ENCODE measurements at regions not wholly inside any gene's neighbourhood (a gene's known extent, or its start where the extent isn't known, plus 50 kb on each side); places are given as distances from the start of the nearest gene placed in this dataset.

DNA sequence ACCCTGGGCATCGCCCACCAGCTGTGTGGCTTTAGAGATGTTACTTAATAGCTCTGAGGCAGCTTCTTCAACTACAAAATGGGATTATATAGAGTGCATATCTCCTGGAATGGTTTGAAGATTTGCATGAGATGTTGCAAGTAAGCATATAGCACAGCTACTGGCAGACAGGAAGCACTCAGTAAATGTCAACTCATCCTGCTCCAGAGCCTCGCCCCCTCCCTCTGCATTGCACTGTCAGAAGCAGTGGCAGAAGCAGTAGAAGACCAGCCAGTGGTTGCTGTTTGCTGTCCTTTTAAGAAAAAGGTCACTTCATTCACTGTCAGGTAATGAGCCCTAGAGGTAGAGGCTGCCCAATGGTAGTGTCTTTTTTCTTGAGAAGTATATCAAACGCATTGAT is 180.0 kb upstream of the GHITM start:
- H3K27ac ChIP-seq = no peak overlapping the region
- TF ChIP-seq, protein P1, sequence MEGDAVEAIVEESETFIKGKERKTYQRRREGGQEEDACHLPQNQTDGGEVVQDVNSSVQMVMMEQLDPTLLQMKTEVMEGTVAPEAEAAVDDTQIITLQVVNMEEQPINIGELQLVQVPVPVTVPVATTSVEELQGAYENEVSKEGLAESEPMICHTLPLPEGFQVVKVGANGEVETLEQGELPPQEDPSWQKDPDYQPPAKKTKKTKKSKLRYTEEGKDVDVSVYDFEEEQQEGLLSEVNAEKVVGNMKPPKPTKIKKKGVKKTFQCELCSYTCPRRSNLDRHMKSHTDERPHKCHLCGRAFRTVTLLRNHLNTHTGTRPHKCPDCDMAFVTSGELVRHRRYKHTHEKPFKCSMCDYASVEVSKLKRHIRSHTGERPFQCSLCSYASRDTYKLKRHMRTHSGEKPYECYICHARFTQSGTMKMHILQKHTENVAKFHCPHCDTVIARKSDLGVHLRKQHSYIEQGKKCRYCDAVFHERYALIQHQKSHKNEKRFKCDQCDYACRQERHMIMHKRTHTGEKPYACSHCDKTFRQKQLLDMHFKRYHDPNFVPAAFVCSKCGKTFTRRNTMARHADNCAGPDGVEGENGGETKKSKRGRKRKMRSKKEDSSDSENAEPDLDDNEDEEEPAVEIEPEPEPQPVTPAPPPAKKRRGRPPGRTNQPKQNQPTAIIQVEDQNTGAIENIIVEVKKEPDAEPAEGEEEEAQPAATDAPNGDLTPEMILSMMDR (conservative IDR thresholded peaks at IDR 0.05; ENCODE audit: low read depth) = no peak
- CTCF ChIA-PET = interaction anchor here (0.6 kb wide), 1 partner anchor 129 kb away, joined by 5 read pairs; no protein-coding TSS in a partner anchor
- POLR2A ChIA-PET (ENCODE audit: low non-redundant PET) = no interaction called here
- no peak for DNase-seq (ENCODE audit: low spot score)

DNA sequence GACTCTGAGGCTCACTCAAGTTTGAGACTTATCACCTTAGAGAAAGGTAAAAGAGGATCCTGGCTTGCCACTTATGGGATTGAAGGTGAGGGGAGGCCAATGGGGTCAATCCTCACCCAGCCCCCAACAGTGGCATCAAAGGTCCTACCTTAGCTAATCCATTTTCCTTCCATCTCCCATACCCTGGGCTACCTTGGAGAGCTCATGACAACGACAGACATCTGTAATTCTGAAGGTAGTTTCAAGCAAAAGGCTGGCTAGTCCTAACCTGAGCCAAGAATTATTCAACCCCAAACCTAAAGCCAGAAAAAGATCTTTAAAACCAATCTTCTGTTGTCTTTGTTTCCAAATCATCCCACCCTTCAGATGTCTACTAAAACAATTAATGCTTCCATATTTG is 179.2 kb upstream of the GHITM start:
- CTCF ChIA-PET = interaction anchor here (0.6 kb wide), 1 partner anchor 628 kb away, joined by 3 read pairs; no protein-coding TSS in a partner anchor
- DNase-seq (ENCODE audit: low spot score) = no peak
- POLR2A ChIA-PET (ENCODE audit: low non-redundant PET) = no interaction called here
- TF ChIP-seq, protein P1 (conservative IDR thresholded peaks at IDR 0.05; ENCODE audit: low read depth) = no peak
- H3K27ac ChIP-seq = no peak overlapping the region

DNA sequence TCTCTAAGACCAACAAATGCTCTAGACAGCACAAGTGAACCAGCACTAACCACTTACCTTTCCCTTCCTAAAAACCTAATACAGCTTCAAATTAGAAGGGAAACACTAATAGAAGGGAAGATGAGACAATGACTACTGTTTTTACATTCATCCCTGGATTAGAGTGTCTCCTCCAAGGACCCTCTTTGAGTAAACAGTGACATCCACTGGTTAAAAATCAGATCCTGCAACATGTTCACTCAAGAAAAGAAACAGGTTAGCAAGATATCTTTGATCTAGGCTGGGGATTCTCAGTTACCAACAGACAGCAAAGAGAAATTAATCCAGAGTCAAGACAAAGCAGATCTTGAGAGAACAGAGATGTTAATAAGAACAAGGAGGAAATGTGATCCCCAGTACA is 177.7 kb upstream of the GHITM start:
- TF ChIP-seq, protein P1 (conservative IDR thresholded peaks at IDR 0.05; ENCODE audit: low read depth) = no peak
- DNase-seq (ENCODE audit: low spot score) = no peak
- no peak overlapping the region for H3K27ac ChIP-seq
- ChIA-PET POLR2A (ENCODE audit: low non-redundant PET) (no interaction called here), CTCF (interaction anchor here (0.6 kb wide), 1 partner anchor 63 kb away, joined by 3 read pairs; no protein-coding TSS in a partner anchor)

DNA sequence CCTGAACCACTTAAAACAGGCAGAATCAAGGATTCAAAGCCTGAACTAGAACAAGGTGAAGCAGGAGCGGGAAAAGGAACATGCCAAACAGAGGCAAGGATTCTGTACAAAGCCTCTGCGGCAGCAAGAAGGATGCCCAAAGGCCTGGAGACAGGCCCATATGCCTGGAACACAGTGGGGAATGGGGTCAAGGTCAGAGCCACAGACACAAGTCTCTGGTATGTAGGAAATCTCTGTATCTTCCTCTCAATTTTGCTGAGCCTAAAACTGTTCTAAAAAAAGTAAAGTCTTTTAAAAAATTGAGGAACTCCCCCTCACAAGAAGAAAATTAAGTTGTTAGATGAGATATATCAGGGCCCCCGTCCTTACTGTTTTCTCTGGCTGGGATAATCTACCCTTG is 175.9 kb upstream of the GHITM start:
- TF ChIP-seq, protein P1 (conservative IDR thresholded peaks at IDR 0.05; ENCODE audit: low read depth) = no peak
- POLR2A ChIA-PET (ENCODE audit: low non-redundant PET) = no interaction called here
- DNase-seq (ENCODE audit: low spot score) = no peak
- CTCF ChIA-PET = no interaction called here
- H3K27ac ChIP-seq = no peak overlapping the region

DNA sequence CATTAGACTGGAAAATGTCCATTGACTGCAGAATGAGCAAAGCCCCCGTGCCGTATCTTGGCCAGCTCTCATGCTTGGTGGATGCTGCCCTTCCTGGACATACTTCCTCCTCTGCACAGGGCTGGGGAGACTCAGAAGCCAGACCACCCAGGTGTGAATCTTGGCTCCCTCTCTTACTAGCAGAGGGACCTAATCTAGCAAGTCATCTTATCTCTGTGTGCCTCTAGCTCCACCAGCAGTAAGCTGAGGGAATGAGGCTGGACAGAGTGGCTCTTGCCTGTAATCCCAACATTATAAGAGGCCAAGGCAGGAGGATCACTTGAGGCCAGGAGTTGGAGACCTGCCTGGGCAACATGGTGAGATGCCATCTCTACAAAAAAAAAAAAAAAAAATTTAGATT is 173.8 kb upstream of the GHITM start:
- TF ChIP-seq, protein P1 (conservative IDR thresholded peaks at IDR 0.05; ENCODE audit: low read depth) = no peak
- ChIA-PET POLR2A (ENCODE audit: low non-redundant PET) (no interaction called here), CTCF (interaction anchor here (0.6 kb wide), 1 partner anchor 465 kb away, joined by 3 read pairs; no protein-coding TSS in a partner anchor)
- H3K27ac ChIP-seq = no peak overlapping the region
- no peak for DNase-seq (ENCODE audit: low spot score)

DNA sequence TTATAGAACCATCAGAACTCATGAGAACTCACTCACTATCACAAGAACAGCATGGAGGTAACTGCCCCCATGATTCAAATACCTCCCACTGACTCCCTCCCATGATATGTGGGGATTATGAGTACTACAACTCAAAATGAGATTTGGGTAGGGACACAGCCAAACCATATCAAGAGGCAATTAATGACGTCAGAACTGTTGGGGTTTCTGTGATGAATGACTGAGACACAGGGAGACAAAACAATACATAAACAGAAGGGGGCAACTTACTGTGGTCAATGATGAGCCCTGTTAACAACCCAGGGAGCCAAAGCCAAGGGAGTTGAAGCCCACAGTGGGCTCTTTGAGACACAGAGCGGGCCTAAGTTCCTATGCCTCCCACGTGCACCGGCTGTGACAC is 171.3 kb upstream of the GHITM start:
- no peak for DNase-seq (ENCODE audit: low spot score)
- POLR2A ChIA-PET (ENCODE audit: low non-redundant PET) = no interaction called here
- TF ChIP-seq, protein P1 (conservative IDR thresholded peaks at IDR 0.05; ENCODE audit: low read depth) = no peak
- CTCF ChIA-PET = no interaction called here
- H3K27ac ChIP-seq = no peak overlapping the region

All from RWPE1 (cell line).